Uterus (tissue), 3 donors: ENCODE measurements at regions not wholly inside any gene's neighbourhood (a gene's known extent, or its start where the extent isn't known, plus 50 kb on each side); places are given as distances from the start of the nearest gene placed in this dataset.

Experiments
- DNase-seq, 2 donors: peaks; one replicate each; pipeline ENCODE4 v3.0.0-alpha.2; 2019 to 2020
- H3K27ac ChIP-seq, 2 donors: fragments of 200-600 bp; sonication (generic); 1 replicate in 1 of 2; 2 replicates in 1 of 2; pipeline ENCODE4 v1.5.1; 2016 to 2018
- H3K27me3 ChIP-seq, 2 donors: fragments of 200-600 bp; sonication (generic); one replicate each; pipeline ENCODE4 v1.5.1; 2018 to 2019; ENCODE audit warnings: control low read depth in 1 of 2
- H3K36me3 ChIP-seq, 2 donors: fragments of 200-600 bp; sonication (generic); one replicate each; pipeline ENCODE4 v1.5.1; 2019; ENCODE audit warnings: control low read depth in 1 of 2
- H3K4me1 ChIP-seq, 2 donors: fragments of 200-600 bp; sonication (generic); one replicate each; pipeline ENCODE4 v1.5.1; 2018 to 2019; ENCODE audit warnings: control low read depth in 1 of 2
- H3K4me3 ChIP-seq, 2 donors: fragments of 200-600 bp; sonication (generic); 1 replicate in 1 of 2; 2 replicates in 1 of 2; pipeline ENCODE4 v1.5.1; 2018 to 2019; ENCODE audit warnings: mild to moderate bottlenecking in 1 of 2
- H3K9me3 ChIP-seq, 2 donors: fragments of 200-600 bp; sonication (generic); one replicate each; pipeline ENCODE4 v1.5.1; 2019; ENCODE audit warnings: control low read depth in 1 of 2
- CTCF ChIP-seq, 4 experiments: fragments of 200-600 bp in 2 of 4; fragments of 450-650 bp in 2 of 4; sonication (generic) in 2 of 4; IDR thresholded peaks; one replicate each; pipeline ENCODE4 v1.5.1; 2016 to 2019; ENCODE audit warnings: antibody characterized with exemption in 4 of 4, mild to moderate bottlenecking in 2 of 4, moderate library complexity in 1 of 4
- POLR2A ChIP-seq, 2 donors: fragments of 450-650 bp; IDR thresholded peaks; one replicate each; pipeline ENCODE4 v1.6.1; 2016; ENCODE audit warnings: antibody characterized with exemption in 2 of 2, mild to moderate bottlenecking in 1 of 2, moderate library complexity in 1 of 2
- intact Hi-C: fragments of 100-400 bp; cut with DNase I; formaldehyde crosslinking; loops from one replicate; pipeline ENCODE4 v1.15.1; 2023; ENCODE audit warnings: low total_unique reads
- donor health status: DM: yes; HTN: yes; CAD: no.

GRCh38 chrX:69278031-69278687 is 112.9 kb upstream of the PJA1 start:
- H3K4me1 ChIP-seq = no peaks in the 10 kb centered on the region
- no peaks in the 10 kb centered on the region for H3K27me3 ChIP-seq
- no peak overlapping the region for H3K27ac ChIP-seq
- intact Hi-C loops = no loop called here
- no peak for DNase-seq
- H3K36me3 ChIP-seq = no peaks in the 10 kb centered on the region
- no peak overlapping the region for H3K4me3 ChIP-seq
- H3K9me3 ChIP-seq = no peaks in the 10 kb centered on the region
- TF ChIP-seq POLR2A (IDR thresholded peaks at IDR 0.05) (no peak), CTCF (IDR thresholded peaks at IDR 0.05) (no peak)

- DNase-seq = no peak
- intact Hi-C loops = no loop called here
- no peak overlapping the region for H3K27ac ChIP-seq
- no peaks in the 10 kb centered on the region for H3K9me3 ChIP-seq
- H3K4me3 ChIP-seq = no peak overlapping the region
- H3K27me3 ChIP-seq = no peaks in the 10 kb centered on the region
- no peaks in the 10 kb centered on the region for H3K4me1 ChIP-seq
- TF ChIP-seq CTCF (IDR thresholded peaks at IDR 0.05) (no peak), POLR2A (IDR thresholded peaks at IDR 0.05) (no peak)
- H3K36me3 ChIP-seq = no peaks in the 10 kb centered on the region
Measured at GRCh38 chrX:69277369-69277990, 112.2 kb upstream of the PJA1 start.

GRCh38 chrX:69268611-69269010 is 103.4 kb upstream of the PJA1 start:
- Histone ChIP-seq H3K27me3 (no peaks in the 10 kb centered on the region), H3K4me1 (no peaks in the 10 kb centered on the region), H3K4me3 (no peak overlapping the region), H3K9me3 (no peaks in the 10 kb centered on the region), H3K27ac (no peak overlapping the region), H3K36me3 (no peaks in the 10 kb centered on the region)
- no peak for DNase-seq
- TF ChIP-seq CTCF (IDR thresholded peaks at IDR 0.05) = no peak
- TF ChIP-seq POLR2A (IDR thresholded peaks at IDR 0.05) = no peak
- intact Hi-C loops = no loop called here

GRCh38 chrX:69264158-69264581 is 98.9 kb upstream of the PJA1 start:
- Histone ChIP-seq H3K36me3 (no peaks in the 10 kb centered on the region), H3K27ac (no peak overlapping the region), H3K27me3 (no peaks in the 10 kb centered on the region), H3K9me3 (no peaks in the 10 kb centered on the region), H3K4me3 (no peak overlapping the region), H3K4me1 (no peaks in the 10 kb centered on the region)
- no peak for DNase-seq
- intact Hi-C loops = no loop called here
- TF ChIP-seq CTCF (IDR thresholded peaks at IDR 0.05) (no peak), POLR2A (IDR thresholded peaks at IDR 0.05) (no peak)

GRCh38 chrX:69263251-69263820 is 98.1 kb upstream of the PJA1 start:
- Histone ChIP-seq H3K4me3 (no peak overlapping the region), H3K36me3 (no peaks in the 10 kb centered on the region), H3K27ac (no peak overlapping the region), H3K4me1 (no peaks in the 10 kb centered on the region), H3K9me3 (no peaks in the 10 kb centered on the region), H3K27me3 (no peaks in the 10 kb centered on the region)
- DNase-seq = no peak
- intact Hi-C loops = no loop called here
- TF ChIP-seq POLR2A (IDR thresholded peaks at IDR 0.05) (no peak), CTCF (IDR thresholded peaks at IDR 0.05) (no peak)
